WTC11 (cell line): ENCODE measurements at regions not wholly inside any gene's neighbourhood (a gene's known extent, or its start where the extent isn't known, plus 50 kb on each side); places are given as distances from the start of the nearest gene placed in this dataset.

Experiments
- CTCF ChIP-seq: fragments of 200-600 bp; IDR thresholded peaks from 2 replicates; pipeline ENCODE4 v1.8.0; 2022; ENCODE audit warnings: antibody characterized with exemption
- ESRRA ChIP-seq: sonication (generic); formaldehyde crosslinking; IDR thresholded peaks from 2 replicates; pipeline ENCODE4 v1.8.1; 2022; ENCODE audit warnings: mild to moderate bottlenecking, missing genetic modification reagents, borderline replicate concordance
- JUN ChIP-seq: sonication (generic); formaldehyde crosslinking; IDR thresholded peaks from 2 replicates; pipeline ENCODE4 v1.8.0; 2023; ENCODE audit warnings: mild to moderate bottlenecking, missing genetic modification reagents
- NFYB ChIP-seq: sonication (generic); formaldehyde crosslinking; conservative IDR thresholded peaks from 2 replicates; pipeline ENCODE4 v1.8.0; 2022; ENCODE audit warnings: low read depth, missing genetic modification reagents
- NR3C1 ChIP-seq: sonication (generic); formaldehyde crosslinking; conservative IDR thresholded peaks from 2 replicates; pipeline ENCODE4 v1.8.1; 2023; ENCODE audit warnings: low read depth, mild to moderate bottlenecking, missing genetic modification reagents
- OVOL2 ChIP-seq: fragments of 250-450 bp; sonication (Bioruptor Pico); IDR thresholded peaks from 2 replicates; pipeline ENCODE4 v1.9.0; 2021; ENCODE audit warnings: mild to moderate bottlenecking, borderline replicate concordance
- USF2 ChIP-seq: sonication (generic); formaldehyde crosslinking; IDR thresholded peaks from 2 replicates; pipeline ENCODE4 v1.8.1; 2023; ENCODE audit warnings: mild to moderate bottlenecking, missing genetic modification reagents, moderate library complexity

- TF ChIP-seq ESRRA (no peak), NFYB (CRISPR knock-in tag) (no peak), USF2 (CRISPR knock-in tag) (no peak), CTCF (no peak), NR3C1 (CRISPR knock-in tag) (no peak), JUN (no peak), OVOL2 (CRISPR knock-in tag) (no peak)
Measured at GRCh38 chrX:18016941-18017340, 155.8 kb upstream of the RAI2 start.
